Stimulated activated CD4-positive, alpha-beta T cell treated with anti-CD3 and anti-CD28 coated beads, Interleukin-1b, Interleukin-23, amount 100 ng/mL, for 24 hours (primary cell): ENCODE measurements at regions not wholly inside any gene's neighbourhood (a gene's known extent, or its start where the extent isn't known, plus 50 kb on each side); places are given as distances from the start of the nearest gene placed in this dataset.

Source experiments
- DNase-seq, 4 experiments: peaks; one replicate each; pipeline ENCODE4 v3.0.0-alpha.2; 2020; ENCODE audit warnings: low read depth in 4 of 4, low spot score in 1 of 4

GRCh38 chr11:15726221-15726746 lies 611.6 kb downstream of the INSC start:
- no peak for DNase-seq

- DNase-seq = no peak
These were observed 612.3 kb downstream of the INSC start for GRCh38 chr11:15726893-15727519.

- no peak for DNase-seq
These were observed 612.8 kb downstream of the INSC start for GRCh38 chr11:15727520-15727914.

- no peak for DNase-seq
These were observed 613.5 kb downstream of the INSC start for GRCh38 chr11:15728207-15728606.

GRCh38 chr11:15730263-15730994 lies 615.7 kb downstream of the INSC start:
- DNase-seq = no peak

GRCh38 chr11:15730995-15731385 lies 616.3 kb downstream of the INSC start:
- DNase-seq = no peak

GRCh38 chr11:15735706-15736105 lies 620.6 kb downstream of the SOX6 start:
- DNase-seq = no peak

- DNase-seq = no peak
These were observed 619.0 kb downstream of the SOX6 start for GRCh38 chr11:15737320-15737719.

GRCh38 chr11:15738931-15739330 lies 617.4 kb downstream of the SOX6 start:
- no peak for DNase-seq

GRCh38 chr11:15742626-15743519 lies 613.5 kb downstream of the SOX6 start:
- DNase-seq = no peak

GRCh38 chr11:15744693-15745092 lies 611.7 kb downstream of the SOX6 start:
- no peak for DNase-seq

GRCh38 chr11:15745266-15745665 lies 611.1 kb downstream of the SOX6 start:
- no peak for DNase-seq

- no peak for DNase-seq
These were observed 608.7 kb downstream of the SOX6 start for GRCh38 chr11:15747671-15748070.

- DNase-seq = no peak
These were observed 608.2 kb downstream of the SOX6 start for GRCh38 chr11:15748132-15748531.

GRCh38 chr11:15748741-15749140 lies 607.6 kb downstream of the SOX6 start:
- DNase-seq = no peak

- DNase-seq = no peak
These were observed 605.6 kb downstream of the SOX6 start for GRCh38 chr11:15750535-15751308.

GRCh38 chr11:15754221-15754620 lies 602.1 kb downstream of the SOX6 start:
- DNase-seq = no peak

- DNase-seq = no peak
These were observed 599.2 kb downstream of the SOX6 start for GRCh38 chr11:15757048-15757698.

GRCh38 chr11:15758857-15759465 lies 597.4 kb downstream of the SOX6 start:
- DNase-seq = no peak

- no peak for DNase-seq
These were observed 595.1 kb downstream of the SOX6 start for GRCh38 chr11:15761235-15761634.
